ENCODE measurements at regions not wholly inside any gene's neighbourhood (a gene's known extent, or its start where the extent isn't known, plus 50 kb on each side); places are given as distances from the start of the nearest gene placed in this dataset.

GRCh38 chr1:14260480-14260879 lies 338.0 kb upstream of the KAZN start:
- Histone ChIP-seq H3K4me1 (ENCODE audit: control insufficient read depth in 1 of 2, low read depth in 2 of 2) (no peaks in the 10 kb centered on the region), H3K4me3 (no peak overlapping the region), H3K9me3 (no peaks in the 10 kb centered on the region), H3K27ac (no peak overlapping the region), H3K27me3 (replicated peaks; ENCODE audit: insufficient read depth) (no peaks in the 10 kb centered on the region), H3K36me3 (no peaks in the 10 kb centered on the region)
- no peak for ATAC-seq (ENCODE audit: insufficient number of reproducible peaks, low FRiP score, low read depth)
- no peak for DNase-seq (ENCODE audit: low spot score)
- TF ChIP-seq, protein P1, sequence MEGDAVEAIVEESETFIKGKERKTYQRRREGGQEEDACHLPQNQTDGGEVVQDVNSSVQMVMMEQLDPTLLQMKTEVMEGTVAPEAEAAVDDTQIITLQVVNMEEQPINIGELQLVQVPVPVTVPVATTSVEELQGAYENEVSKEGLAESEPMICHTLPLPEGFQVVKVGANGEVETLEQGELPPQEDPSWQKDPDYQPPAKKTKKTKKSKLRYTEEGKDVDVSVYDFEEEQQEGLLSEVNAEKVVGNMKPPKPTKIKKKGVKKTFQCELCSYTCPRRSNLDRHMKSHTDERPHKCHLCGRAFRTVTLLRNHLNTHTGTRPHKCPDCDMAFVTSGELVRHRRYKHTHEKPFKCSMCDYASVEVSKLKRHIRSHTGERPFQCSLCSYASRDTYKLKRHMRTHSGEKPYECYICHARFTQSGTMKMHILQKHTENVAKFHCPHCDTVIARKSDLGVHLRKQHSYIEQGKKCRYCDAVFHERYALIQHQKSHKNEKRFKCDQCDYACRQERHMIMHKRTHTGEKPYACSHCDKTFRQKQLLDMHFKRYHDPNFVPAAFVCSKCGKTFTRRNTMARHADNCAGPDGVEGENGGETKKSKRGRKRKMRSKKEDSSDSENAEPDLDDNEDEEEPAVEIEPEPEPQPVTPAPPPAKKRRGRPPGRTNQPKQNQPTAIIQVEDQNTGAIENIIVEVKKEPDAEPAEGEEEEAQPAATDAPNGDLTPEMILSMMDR (IDR thresholded peaks at IDR 0.05), result no peak

- Histone ChIP-seq H3K4me1 (ENCODE audit: control insufficient read depth in 1 of 2, low read depth in 2 of 2) (no peaks in the 10 kb centered on the region), H3K9me3 (no peaks in the 10 kb centered on the region), H3K27me3 (replicated peaks; ENCODE audit: insufficient read depth) (no peaks in the 10 kb centered on the region), H3K36me3 (no peaks in the 10 kb centered on the region), H3K27ac (no peak overlapping the region), H3K4me3 (no peak overlapping the region)
- ATAC-seq (ENCODE audit: insufficient number of reproducible peaks, low FRiP score, low read depth) (no peak), DNase-seq (ENCODE audit: low spot score) (no peak)
- TF ChIP-seq, protein P1 (IDR thresholded peaks at IDR 0.05), result no peak
Observed at GRCh38 chr1:14261395-14261794, 337.1 kb upstream of the KAZN start.

DNA sequence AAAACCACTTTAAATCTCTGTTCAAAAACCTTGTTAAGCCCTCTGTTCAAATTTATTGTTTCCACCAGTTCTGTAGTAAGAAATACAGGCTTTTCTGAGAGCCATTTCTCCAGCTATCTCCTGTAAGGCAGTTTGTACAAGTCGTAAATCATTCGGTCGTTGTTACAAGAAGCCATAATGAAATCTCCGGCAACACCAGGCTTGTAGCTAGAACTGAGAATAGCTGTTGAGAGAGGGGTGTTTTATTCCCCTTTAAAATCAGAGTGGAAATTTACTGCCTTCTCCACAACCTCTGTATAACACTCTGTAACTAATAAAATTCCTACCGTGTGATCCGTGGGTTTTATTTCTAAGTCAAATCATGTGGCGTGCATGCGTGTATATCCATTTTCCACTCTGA lies 335.8 kb upstream of the KAZN start:
- ATAC-seq (ENCODE audit: insufficient number of reproducible peaks, low FRiP score, low read depth) (no peak), DNase-seq (ENCODE audit: low spot score) (no peak)
- no peaks in the 10 kb centered on the region for H3K27me3 ChIP-seq (replicated peaks; ENCODE audit: insufficient read depth)
- H3K9me3 ChIP-seq, result no peaks in the 10 kb centered on the region
- no peaks in the 10 kb centered on the region for H3K36me3 ChIP-seq
- H3K4me3 ChIP-seq, result no peak overlapping the region
- TF ChIP-seq, protein P1 (IDR thresholded peaks at IDR 0.05), result no peak
- H3K27ac ChIP-seq, result no peak overlapping the region
- H3K4me1 ChIP-seq (ENCODE audit: control insufficient read depth in 1 of 2, low read depth in 2 of 2), result no peaks in the 10 kb centered on the region

DNA sequence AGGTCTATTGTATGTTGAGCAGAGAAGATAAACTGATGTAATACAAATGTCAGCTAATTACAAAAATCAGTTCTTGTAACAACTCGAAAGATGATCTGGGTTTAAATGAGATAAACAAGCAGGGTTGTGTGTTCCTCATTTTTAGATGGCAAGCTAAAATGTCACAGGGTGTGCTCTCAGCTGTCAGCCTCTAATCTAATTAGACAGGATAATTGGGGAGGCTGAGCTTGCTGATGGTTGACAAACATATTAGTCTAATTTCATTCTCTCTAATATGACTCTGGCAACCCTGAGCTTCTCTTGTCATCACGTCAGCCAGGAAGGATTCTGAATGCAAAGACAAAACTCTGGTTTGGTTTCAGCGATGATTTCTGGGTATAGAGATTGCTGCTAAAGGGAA lies 335.3 kb upstream of the KAZN start:
- no peaks in the 10 kb centered on the region for H3K36me3 ChIP-seq
- no peaks in the 10 kb centered on the region for H3K4me1 ChIP-seq (ENCODE audit: control insufficient read depth in 1 of 2, low read depth in 2 of 2)
- DNase-seq (ENCODE audit: low spot score) (no peak), ATAC-seq (ENCODE audit: insufficient number of reproducible peaks, low FRiP score, low read depth) (no peak)
- H3K27me3 ChIP-seq (replicated peaks; ENCODE audit: insufficient read depth), result no peaks in the 10 kb centered on the region
- no peak overlapping the region for H3K4me3 ChIP-seq
- TF ChIP-seq, protein P1 (IDR thresholded peaks at IDR 0.05), result no peak
- no peak overlapping the region for H3K27ac ChIP-seq
- H3K9me3 ChIP-seq, result no peaks in the 10 kb centered on the region

- Histone ChIP-seq H3K27me3 (replicated peaks; ENCODE audit: insufficient read depth) (no peaks in the 10 kb centered on the region), H3K4me3 (no peak overlapping the region), H3K27ac (no peak overlapping the region), H3K36me3 (no peaks in the 10 kb centered on the region), H3K9me3 (no peaks in the 10 kb centered on the region), H3K4me1 (ENCODE audit: control insufficient read depth in 1 of 2, low read depth in 2 of 2) (no peaks in the 10 kb centered on the region)
- DNase-seq (ENCODE audit: low spot score) (no peak), ATAC-seq (ENCODE audit: insufficient number of reproducible peaks, low FRiP score, low read depth) (no peak)
- TF ChIP-seq, protein P1 (IDR thresholded peaks at IDR 0.05), result no peak
Observed at GRCh38 chr1:14263671-14264070, 334.8 kb upstream of the KAZN start.
